ENCODE measurements at regions not wholly inside any gene's neighbourhood (a gene's known extent, or its start where the extent isn't known, plus 50 kb on each side); places are given as distances from the start of the nearest gene placed in this dataset.

GRCh38 chr7:110544194-110544593, 546.7 kb upstream of the LRRN3 start:
- TF ChIP-seq EP300 (IDR thresholded peaks at IDR 0.05), result no peak
- TF ChIP-seq CTCF (IDR thresholded peaks at IDR 0.05), result no peak
- no peak for TF ChIP-seq POLR2A (IDR thresholded peaks at IDR 0.05)
